EH (cell line): ENCODE measurements at regions not wholly inside any gene's neighbourhood (a gene's known extent, or its start where the extent isn't known, plus 50 kb on each side); places are given as distances from the start of the nearest gene placed in this dataset.
"Not testable (repeated sequence)": the region's sequence is repeated elsewhere in the genome, so short reads cannot be mapped to it uniquely, and the experiment has no call there.

Experiments used
- DNase-seq: peaks from one replicate; pipeline ENCODE4 v3.0.0-alpha.2; 2015; ENCODE audit warnings: low read depth

DNA sequence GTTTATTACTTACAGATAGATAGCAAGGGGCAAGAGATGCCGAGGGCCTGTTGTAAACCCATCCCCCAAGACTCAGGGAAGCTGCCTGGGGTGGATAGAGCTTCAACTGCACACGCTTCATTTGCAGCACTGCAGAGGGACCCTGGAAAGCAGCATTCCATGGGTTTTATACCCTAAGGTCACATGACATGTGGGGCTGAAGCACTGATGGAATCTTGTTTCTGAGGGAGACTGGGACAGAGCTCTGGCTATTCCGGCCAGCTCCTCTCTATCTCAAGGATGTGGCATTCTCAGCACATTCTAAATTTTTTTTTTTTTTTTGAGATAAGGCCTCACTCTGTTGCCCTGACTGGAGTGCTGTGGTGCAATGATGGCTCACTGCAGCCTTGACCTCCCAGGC lies 300.1 kb downstream of the MYCN start:
- DNase-seq, result no peak

DNA sequence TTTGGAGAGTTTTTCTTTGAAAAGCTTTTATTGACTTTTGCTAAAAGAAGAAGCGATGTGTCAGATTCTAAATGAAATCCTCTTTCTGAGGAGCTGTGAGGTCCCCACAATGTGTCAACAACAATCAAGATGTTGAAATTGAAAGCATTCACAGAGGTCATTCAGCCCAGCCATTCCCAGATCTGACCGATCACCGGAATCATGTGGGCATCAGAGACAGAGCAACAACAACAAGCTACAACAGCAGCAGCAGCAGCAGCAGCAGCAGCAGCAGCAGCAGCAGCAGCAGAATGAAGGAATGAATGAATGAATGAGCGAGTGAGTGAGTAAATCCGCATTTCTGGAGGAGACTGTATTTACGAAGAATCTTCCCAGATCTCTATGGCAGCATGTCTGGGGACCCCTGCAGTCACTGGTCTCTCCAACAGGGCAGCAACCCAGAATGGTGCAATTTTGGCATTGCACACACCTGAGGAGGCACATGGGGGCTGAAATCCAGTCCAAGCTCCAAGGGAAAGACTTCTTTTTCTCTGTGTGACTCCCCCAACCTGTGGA lies 299.0 kb downstream of the MYCN start:
- DNase-seq, result no peak

GRCh38 chr2:16238786-16239185 lies 298.4 kb downstream of the MYCN start:
- no peak for DNase-seq

GRCh38 chr2:16238001-16238761 lies 297.8 kb downstream of the MYCN start:
- no peak for DNase-seq

- DNase-seq, result no peak
Measured at GRCh38 chr2:16235747-16236146, 295.4 kb downstream of the MYCN start.

DNA sequence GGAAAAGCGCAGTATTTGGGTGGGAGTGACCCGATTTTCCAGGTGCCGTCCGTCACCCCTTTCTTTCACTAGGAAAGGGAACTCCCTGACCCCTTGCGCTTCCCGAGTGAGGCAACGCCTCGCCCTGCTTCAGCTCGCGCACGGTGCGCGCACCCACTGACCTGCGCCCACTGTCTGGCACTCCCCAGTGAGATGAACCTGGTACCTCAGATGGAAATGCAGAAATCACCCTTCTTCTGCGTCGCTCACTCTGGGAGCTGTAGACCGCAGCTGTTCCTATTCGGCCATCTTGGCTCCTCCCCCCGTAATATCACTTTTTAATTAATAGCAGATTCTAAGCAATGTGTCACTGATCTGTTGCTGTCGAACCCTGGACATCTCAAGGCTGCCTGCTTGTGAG lies 294.9 kb downstream of the MYCN start:
- DNase-seq, result not testable (repeated sequence)

DNA sequence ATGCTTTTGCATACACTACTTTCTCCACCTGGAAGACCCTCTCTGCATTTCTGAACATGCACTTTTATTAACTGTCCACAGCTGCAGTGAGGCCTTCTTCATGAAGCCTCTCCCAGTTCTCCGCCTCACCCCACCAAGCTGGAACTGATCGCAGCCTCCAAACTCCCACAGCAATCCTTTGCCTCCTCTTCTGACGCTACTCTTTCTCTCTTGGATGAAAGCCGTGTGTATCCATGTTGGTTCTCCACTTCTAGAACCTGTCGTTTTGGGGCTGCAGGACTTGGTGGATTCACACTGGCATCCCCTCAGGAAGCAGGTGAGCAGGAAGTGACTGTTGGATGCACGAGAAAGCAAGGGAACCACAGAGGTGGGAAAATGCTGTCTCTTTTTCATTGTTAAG lies 288.6 kb downstream of the MYCN start:
- no peak for DNase-seq

- no peak for DNase-seq
Measured at GRCh38 chr2:16228471-16228870, 288.1 kb downstream of the MYCN start.

GRCh38 chr2:16227811-16228462 lies 287.6 kb downstream of the MYCN start:
- DNase-seq, result no peak

- no peak for DNase-seq
Measured at GRCh38 chr2:16226943-16227664, 286.8 kb downstream of the MYCN start.

GRCh38 chr2:16226381-16226780 lies 286.0 kb downstream of the MYCN start:
- DNase-seq, result no peak

DNA sequence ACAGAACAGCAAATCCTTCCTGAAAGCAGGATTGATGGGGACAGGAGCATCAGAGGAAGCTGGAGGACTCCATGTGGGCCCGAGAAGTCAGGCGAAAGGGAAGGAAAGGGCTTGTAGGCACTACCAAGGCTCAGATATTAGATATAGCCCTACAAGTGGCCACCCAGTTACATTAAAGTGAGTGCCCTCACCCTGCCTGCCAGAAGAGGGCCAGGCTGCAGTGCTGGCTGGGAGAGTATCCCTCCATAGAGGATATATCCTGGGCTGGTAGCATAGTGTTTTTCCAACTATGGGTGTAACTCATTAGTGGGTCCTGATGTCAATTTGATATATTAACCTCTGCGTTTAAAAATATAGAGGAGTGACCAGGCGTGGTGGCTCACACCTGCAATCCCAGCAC lies 285.2 kb downstream of the MYCN start:
- DNase-seq, result no peak

GRCh38 chr2:16225071-16225470 lies 284.7 kb downstream of the MYCN start:
- no peak for DNase-seq

DNA sequence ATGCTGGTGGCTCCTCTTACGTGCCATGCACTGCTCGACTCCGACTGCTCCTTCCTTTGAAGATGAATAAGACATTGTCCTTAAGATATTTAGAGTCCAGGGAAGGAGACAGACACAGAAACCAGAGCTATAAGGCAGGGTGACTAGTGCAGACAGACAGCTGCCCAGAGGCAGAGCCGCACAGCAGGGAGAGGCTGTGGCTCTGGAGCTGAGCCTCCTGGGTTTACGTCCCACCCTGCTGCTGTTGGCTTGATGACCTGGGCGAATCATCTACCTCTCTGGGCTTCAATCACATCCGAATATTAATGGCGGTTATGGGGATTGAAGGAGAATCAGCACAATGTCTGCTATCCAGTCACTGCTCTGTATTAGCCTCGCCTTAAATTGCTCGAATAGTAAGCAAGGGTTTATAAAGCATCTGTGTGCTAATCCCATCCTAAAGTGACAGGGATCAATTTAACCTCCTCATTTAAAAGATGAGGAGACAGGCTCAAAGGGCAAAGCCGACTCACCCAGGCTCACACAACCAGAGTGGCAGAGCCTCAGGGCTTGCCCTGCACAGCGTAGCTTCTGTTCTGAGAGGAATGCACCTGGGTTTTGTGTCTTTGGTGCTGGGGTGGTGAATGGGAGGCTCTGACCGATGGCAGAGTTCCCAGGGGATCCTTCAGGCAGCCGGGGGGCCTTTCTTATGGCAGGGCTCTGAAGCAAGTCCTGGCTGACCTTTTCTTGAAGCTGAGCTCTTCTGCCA lies 284.1 kb downstream of the MYCN start:
- no peak for DNase-seq

- DNase-seq, result no peak
Measured at GRCh38 chr2:16223841-16224177, 283.5 kb downstream of the MYCN start.

DNA sequence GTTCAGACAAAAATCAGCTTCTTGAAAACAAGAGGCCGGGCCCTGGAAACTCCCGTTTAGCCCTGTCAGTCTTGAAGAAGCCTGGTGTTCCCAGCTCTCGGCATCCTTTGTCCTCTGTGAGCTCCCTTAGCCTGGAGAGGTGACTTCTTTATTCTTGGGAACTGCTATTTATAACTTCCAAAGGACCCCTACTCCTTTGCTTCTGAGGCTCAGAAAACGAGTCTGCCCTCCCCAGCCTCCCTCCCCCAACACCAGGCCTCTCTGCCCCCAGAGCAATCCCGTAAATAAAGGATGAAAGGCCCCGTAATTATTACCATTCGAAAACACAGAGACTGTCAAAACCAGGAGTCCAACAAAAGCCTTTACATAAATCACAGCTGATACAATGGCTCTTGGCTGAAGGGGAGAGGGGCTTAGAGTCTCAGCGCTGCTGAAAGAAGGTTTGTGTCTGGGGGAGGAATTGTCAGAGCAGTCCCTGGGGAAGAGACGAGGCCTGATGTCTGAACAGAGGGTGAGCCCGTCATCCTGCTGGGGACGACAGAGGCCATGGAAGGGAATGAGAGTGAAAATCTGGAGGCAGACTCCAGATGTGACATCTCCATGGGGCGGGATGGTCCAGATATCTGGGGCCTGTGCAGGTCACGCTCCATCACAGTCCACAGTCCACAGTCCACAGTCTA lies 283.0 kb downstream of the MYCN start:
- DNase-seq, result no peak

DNA sequence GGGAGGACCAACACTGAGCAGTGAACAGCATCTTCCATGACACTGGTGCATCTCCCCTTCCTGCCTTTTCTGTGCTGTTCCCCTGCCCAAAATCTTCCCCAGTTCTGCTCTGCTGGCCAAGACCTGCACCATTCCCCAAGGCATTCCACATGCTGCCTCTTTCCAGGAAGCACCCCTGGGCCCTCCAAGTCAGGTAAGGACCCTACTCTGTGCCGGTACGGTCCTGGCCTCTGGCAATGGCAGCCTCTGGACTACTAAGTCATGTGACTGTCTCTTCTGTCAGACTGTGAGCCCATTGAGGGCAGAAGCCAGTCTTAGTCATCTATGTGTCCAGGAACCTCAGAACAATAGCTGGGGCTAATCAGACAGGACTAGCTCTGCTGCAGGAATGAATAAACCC lies 282.0 kb downstream of the MYCN start:
- no peak for DNase-seq

DNA sequence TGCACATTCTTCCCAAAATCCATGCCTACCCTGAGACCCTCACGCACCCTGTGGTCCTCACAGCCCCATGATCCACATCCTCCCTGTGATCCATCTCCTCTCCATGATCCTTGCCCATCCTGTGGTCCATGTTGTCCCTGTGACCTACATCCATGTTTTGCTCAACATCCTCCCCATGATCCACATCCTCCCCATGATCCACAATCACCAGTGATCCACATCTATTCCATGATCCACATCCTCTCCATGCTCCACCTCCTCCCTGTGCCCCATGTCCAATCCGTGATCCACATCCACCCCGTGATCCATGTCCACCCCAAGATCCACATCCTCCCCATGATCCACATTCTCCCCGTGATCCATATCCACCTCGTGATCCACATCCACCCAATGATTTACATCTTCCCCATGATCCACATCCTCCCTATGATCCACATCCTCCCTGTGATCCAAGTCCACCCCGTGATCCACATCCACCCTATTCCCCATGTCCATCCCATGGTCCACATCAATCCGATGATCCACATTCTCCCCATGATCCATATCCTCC lies 281.2 kb downstream of the MYCN start:
- no peak for DNase-seq

DNA sequence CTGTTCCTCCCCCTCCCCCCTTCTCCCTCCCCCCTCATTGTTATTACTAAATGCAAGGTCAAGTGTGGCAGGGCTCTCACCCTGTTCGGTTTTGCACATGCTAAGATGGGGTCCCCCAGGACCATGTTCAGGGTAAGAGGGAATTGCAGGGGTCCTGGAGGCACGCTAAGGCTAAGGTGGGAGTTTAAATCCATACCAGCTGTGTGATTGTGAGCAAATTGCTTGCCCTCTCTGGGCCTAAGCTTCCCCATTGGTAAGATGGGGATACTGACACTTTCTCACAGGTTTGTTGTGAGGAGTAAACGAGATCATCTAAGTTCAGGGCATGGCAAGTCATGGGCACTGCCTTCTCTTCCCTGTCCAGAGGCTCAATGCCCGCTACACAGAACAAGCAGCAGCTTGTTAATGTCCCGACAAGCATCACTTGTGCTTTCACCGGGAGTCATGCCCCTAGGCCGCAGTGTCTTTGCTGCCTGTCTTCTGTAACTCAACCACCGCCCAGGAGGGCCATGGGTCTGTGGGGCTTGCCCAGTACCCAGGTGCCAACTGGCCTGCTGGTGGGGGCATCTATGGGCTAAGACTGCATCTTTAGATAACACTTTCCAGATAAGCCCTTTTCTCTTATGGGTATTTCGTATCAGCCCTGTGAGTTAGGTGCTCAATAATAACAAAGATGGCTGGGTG lies 279.1 kb downstream of the MYCN start:
- no peak for DNase-seq

- no peak for DNase-seq
Measured at GRCh38 chr2:16218625-16219024, 278.3 kb downstream of the MYCN start.

GRCh38 chr2:16218161-16218560 lies 277.8 kb downstream of the MYCN start:
- no peak for DNase-seq
